Neural progenitor cell (in vitro differentiated cells): ENCODE measurements at regions not wholly inside any gene's neighbourhood (a gene's known extent, or its start where the extent isn't known, plus 50 kb on each side); places are given as distances from the start of the nearest gene placed in this dataset.

Experiments
- DNase-seq: peaks from one replicate; pipeline ENCODE4 v3.0.0-alpha.2; 2016; ENCODE audit warnings: low spot score
- H2AFZ ChIP-seq: fragments of 200-600 bp; sonication (generic); replicated peaks from 2 replicates; pipeline ENCODE4 v1.6.1; 2016; ENCODE audit warnings: antibody characterized with exemption
- H3F3A ChIP-seq: fragments of 200-600 bp; sonication (generic); 2 replicates; pipeline ENCODE4 v1.6.1; 2016; ENCODE audit warnings: antibody characterized with exemption, low read depth
- H3K27ac ChIP-seq: fragments of 200-600 bp; sonication (generic); 2 replicates; pipeline ENCODE4 v1.5.1; 2016; ENCODE audit warnings: mild to moderate bottlenecking
- H3K27me3 ChIP-seq: fragments of 200-600 bp; sonication (generic); 2 replicates; pipeline ENCODE4 v1.6.1; 2016; ENCODE audit warnings: mild to moderate bottlenecking, moderate library complexity
- H3K36me3 ChIP-seq: fragments of 200-600 bp; sonication (generic); 2 replicates; pipeline ENCODE4 v1.5.1; 2016
- H3K4me1 ChIP-seq: fragments of 200-600 bp; sonication (generic); 2 replicates; pipeline ENCODE4 v1.6.1; 2016; ENCODE audit warnings: mixed run types
- H3K4me2 ChIP-seq: fragments of 200-600 bp; sonication (generic); 2 replicates; pipeline ENCODE4 v1.6.1; 2016
- H3K4me3 ChIP-seq: fragments of 200-600 bp; sonication (generic); 2 replicates; pipeline ENCODE4 v1.5.1; 2016
- H3K79me2 ChIP-seq: fragments of 200-600 bp; sonication (generic); 2 replicates; pipeline ENCODE4 v1.6.1; 2016; ENCODE audit warnings: low read depth
- H3K9ac ChIP-seq: fragments of 200-600 bp; sonication (generic); 2 replicates; pipeline ENCODE4 v1.6.1; 2016
- H3K9me3 ChIP-seq: fragments of 200-600 bp; sonication (generic); 2 replicates; pipeline ENCODE4 v1.5.1; 2016; ENCODE audit warnings: low read depth
- H4K20me1 ChIP-seq: fragments of 200-600 bp; sonication (generic); 2 replicates; pipeline ENCODE4 v1.6.1; 2016; ENCODE audit warnings: low read depth
- H3K27ac Mint-ChIP-seq: 3 replicates; pipeline ENCODE4 v1.8.0; 2021; ENCODE audit warnings: mixed read lengths
- H3K27me3 Mint-ChIP-seq: 2 replicates; pipeline ENCODE4 v1.8.0; 2022; ENCODE audit warnings: low read depth, mild to moderate bottlenecking, inconsistent platforms, moderate library complexity, mixed read lengths; ENCODE audit not compliant: insufficient read depth
- H3K36me3 Mint-ChIP-seq: 3 replicates; pipeline ENCODE4 v1.8.0; 2021; ENCODE audit warnings: mixed read lengths
- H3K4me1 Mint-ChIP-seq: 3 replicates; pipeline ENCODE4 v1.8.0; 2021; ENCODE audit warnings: mixed read lengths
- H3K4me3 Mint-ChIP-seq: 3 replicates; pipeline ENCODE4 v1.8.0; 2021; ENCODE audit warnings: mild to moderate bottlenecking, moderate library complexity, mixed read lengths
- H3K9me3 Mint-ChIP-seq: 3 replicates; pipeline ENCODE4 v1.8.0; 2020; ENCODE audit warnings: mixed read lengths
- EZH2 ChIP-seq: fragments of 200-600 bp; sonication (generic); IDR thresholded peaks from 2 replicates; pipeline ENCODE4 v1.6.1; 2017; ENCODE audit warnings: antibody characterized with exemption, mild to moderate bottlenecking, moderate library complexity
- EZH2phosphoT487 ChIP-seq: fragments of 200-600 bp; sonication (generic); IDR thresholded peaks from 2 replicates; pipeline ENCODE4 v1.6.1; 2017; ENCODE audit warnings: antibody characterized with exemption
- TF ChIP-seq, protein P1 (sequence below): fragments of 200-600 bp; sonication (generic); IDR thresholded peaks from 2 replicates; pipeline ENCODE4 v1.5.1; 2017; ENCODE audit warnings: antibody characterized with exemption, mild to moderate bottlenecking

DNA sequence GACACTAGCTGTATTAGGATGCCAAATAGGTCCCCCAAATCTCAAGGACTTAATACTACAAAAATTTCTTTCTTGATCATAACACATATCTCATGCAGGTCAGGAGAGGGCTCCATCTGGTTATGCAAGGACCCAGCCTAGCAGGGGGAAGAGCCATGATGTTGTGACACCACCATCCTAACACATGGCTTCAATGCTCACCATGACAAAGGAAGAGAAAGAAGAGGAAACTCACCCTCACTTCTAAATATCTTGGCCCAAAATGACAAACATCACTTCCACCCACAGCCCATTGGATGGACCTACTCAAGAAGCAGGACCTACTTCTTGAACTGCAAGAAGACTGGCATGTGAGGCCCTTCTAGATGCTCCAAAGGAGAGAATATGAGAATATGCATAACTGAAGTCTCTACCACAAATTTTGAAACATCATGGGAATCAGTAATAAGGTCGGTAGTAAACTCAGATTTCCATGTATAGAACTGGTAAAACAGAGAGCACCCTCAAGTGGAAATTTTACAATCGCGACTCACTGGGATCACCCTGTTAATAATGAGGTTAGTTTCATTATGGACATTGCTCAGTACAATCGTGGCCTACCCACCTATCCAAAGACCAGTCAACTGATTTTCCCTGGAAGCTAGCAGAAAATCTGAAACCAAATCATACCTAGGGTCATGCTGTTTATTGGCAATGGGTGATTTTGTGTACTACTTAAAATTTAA is 308.2 kb downstream of the ACTL7B start:
- no peak for DNase-seq
- H3K4me1 ChIP-seq: peaks cover 22% of the 10 kb centered on the region
- H3K27me3 ChIP-seq: no peaks in the 10 kb centered on the region
- H3K27ac ChIP-seq: no peak overlapping the region
- H3K9ac ChIP-seq: no peak overlapping the region
- TF ChIP-seq EZH2 (no peak), EZH2phosphoT487 (no peak)
- TF ChIP-seq, protein P1, sequence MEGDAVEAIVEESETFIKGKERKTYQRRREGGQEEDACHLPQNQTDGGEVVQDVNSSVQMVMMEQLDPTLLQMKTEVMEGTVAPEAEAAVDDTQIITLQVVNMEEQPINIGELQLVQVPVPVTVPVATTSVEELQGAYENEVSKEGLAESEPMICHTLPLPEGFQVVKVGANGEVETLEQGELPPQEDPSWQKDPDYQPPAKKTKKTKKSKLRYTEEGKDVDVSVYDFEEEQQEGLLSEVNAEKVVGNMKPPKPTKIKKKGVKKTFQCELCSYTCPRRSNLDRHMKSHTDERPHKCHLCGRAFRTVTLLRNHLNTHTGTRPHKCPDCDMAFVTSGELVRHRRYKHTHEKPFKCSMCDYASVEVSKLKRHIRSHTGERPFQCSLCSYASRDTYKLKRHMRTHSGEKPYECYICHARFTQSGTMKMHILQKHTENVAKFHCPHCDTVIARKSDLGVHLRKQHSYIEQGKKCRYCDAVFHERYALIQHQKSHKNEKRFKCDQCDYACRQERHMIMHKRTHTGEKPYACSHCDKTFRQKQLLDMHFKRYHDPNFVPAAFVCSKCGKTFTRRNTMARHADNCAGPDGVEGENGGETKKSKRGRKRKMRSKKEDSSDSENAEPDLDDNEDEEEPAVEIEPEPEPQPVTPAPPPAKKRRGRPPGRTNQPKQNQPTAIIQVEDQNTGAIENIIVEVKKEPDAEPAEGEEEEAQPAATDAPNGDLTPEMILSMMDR: no peak
- peaks cover 20% of the 10 kb centered on the region for H3K4me1 Mint-ChIP-seq
- no peak overlapping the region for H3K4me3 ChIP-seq
- H3K4me2 ChIP-seq: no peak overlapping the region
- no peaks in the 10 kb centered on the region for H3K79me2 ChIP-seq
- H4K20me1 ChIP-seq: no peaks in the 10 kb centered on the region
- no peak overlapping the region for H2AFZ ChIP-seq
- H3K36me3 Mint-ChIP-seq: no peaks in the 10 kb centered on the region
- peaks cover 15% of the 10 kb centered on the region for H3F3A ChIP-seq
- no peaks in the 10 kb centered on the region for H3K36me3 ChIP-seq
- H3K27me3 Mint-ChIP-seq: peaks cover 2% of the 10 kb centered on the region
- no peaks in the 10 kb centered on the region for H3K9me3 Mint-ChIP-seq
- no peak overlapping the region for H3K4me3 Mint-ChIP-seq
- no peaks in the 10 kb centered on the region for H3K9me3 ChIP-seq
- no peak overlapping the region for H3K27ac Mint-ChIP-seq

DNA sequence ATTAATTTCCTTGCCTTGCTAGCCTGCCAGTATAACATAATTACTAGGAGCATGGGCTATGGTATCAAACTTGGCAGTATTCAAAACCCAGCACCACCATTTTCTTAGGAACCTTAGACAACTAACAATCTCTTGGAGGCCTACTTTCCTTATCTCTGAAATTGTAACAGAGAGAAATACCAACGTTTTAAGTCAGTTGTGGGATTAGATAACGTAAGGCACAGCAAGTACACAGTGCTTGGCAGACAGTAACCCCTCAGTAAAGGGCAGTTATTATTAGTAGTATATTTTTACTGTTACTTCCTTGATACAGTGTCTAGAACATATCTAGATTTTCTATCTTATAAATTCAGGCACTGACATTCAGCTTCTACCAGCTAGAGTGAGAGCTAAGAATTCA is 309.6 kb downstream of the ACTL7B start:
- H3K79me2 ChIP-seq: no peaks in the 10 kb centered on the region

DNA sequence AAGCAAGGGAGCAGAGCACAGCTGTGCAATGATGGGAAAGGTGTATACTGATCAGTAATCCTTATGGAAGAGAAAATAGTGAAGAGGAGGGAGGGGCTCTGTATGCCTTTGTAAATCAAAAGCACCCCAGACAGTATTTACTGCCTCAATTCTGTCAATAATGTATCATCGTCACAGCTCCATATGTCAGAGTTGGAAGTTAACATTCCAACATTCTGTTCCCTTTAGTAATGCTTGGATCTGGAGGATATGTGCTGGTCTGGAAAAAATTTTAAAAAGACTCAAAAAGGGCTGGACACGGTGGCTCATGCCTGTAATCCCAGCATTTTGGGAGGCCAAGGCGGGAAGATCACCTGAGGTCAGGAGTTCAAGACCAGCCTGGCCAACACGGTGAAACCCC is 310.4 kb downstream of the ACTL7B start:
- TF ChIP-seq, protein P1: no peak
- TF ChIP-seq EZH2: no peak
- no peak for TF ChIP-seq EZH2phosphoT487
- H3K9me3 ChIP-seq: no peaks in the 10 kb centered on the region
- H4K20me1 ChIP-seq: no peaks in the 10 kb centered on the region
- H3K36me3 ChIP-seq: no peaks in the 10 kb centered on the region
- H3K4me3 Mint-ChIP-seq: no peak overlapping the region
- peaks cover 10% of the 10 kb centered on the region for H3K4me1 ChIP-seq
- H3K27me3 ChIP-seq: no peaks in the 10 kb centered on the region
- H3K27me3 Mint-ChIP-seq: peaks cover 2% of the 10 kb centered on the region
- DNase-seq: no peak
- no peak overlapping the region for H3K4me3 ChIP-seq
- H3K36me3 Mint-ChIP-seq: no peaks in the 10 kb centered on the region
- H3K4me1 Mint-ChIP-seq: peaks cover 8% of the 10 kb centered on the region
- H3F3A ChIP-seq: peaks cover 11% of the 10 kb centered on the region
- no peaks in the 10 kb centered on the region for H3K79me2 ChIP-seq
- no peak overlapping the region for H3K27ac ChIP-seq
- H2AFZ ChIP-seq: no peak overlapping the region
- H3K4me2 ChIP-seq: no peak overlapping the region
- H3K9ac ChIP-seq: no peak overlapping the region
- no peaks in the 10 kb centered on the region for H3K9me3 Mint-ChIP-seq
- H3K27ac Mint-ChIP-seq: no peak overlapping the region

More for the DNA sequence above, 309.6 kb downstream of the ACTL7B start:
- DNase-seq: no peak
- H2AFZ ChIP-seq: no peak overlapping the region
- no peaks in the 10 kb centered on the region for H3K36me3 ChIP-seq
- peaks cover 15% of the 10 kb centered on the region for H3F3A ChIP-seq
- no peaks in the 10 kb centered on the region for H3K27me3 ChIP-seq
- no peak overlapping the region for H3K27ac ChIP-seq
- H3K9me3 ChIP-seq: no peaks in the 10 kb centered on the region
- Mint-ChIP-seq H3K4me3 (no peak overlapping the region), H3K4me1 (peaks cover 15% of the 10 kb centered on the region), H3K27ac (no peak overlapping the region), H3K9me3 (no peaks in the 10 kb centered on the region), H3K36me3 (no peaks in the 10 kb centered on the region), H3K27me3 (peaks cover 2% of the 10 kb centered on the region)
- H3K4me1 ChIP-seq: peaks cover 17% of the 10 kb centered on the region
- no peak overlapping the region for H3K4me3 ChIP-seq
- TF ChIP-seq, protein P1: no peak
- TF ChIP-seq EZH2: no peak
- no peak for TF ChIP-seq EZH2phosphoT487
- no peak overlapping the region for H3K9ac ChIP-seq
- no peaks in the 10 kb centered on the region for H4K20me1 ChIP-seq
- no peak overlapping the region for H3K4me2 ChIP-seq
